Activated T-cell treated with anti-CD3 and anti-CD28 coated beads, Interleukin-2, amount 50 U/mL, for 72 hours (primary cell): ENCODE measurements at regions not wholly inside any gene's neighbourhood (a gene's known extent, or its start where the extent isn't known, plus 50 kb on each side); places are given as distances from the start of the nearest gene placed in this dataset.
"Not testable (repeated sequence)": the region's sequence is repeated elsewhere in the genome, so short reads cannot be mapped to it uniquely, and the experiment has no call there.

Source experiments
- ATAC-seq, 2 donors: fragments of 150-1000 bp; cut with Tn5 transposase; replicated peaks in 1 of 2; 2 replicates each; pipeline ENCODE4 v1.10.0; 2021; ENCODE audit warnings: moderate library complexity in 2 of 2, mild to moderate bottlenecking in 1 of 2
- DNase-seq, 2 donors: peaks; one replicate each; pipeline ENCODE4 v3.0.0; 2021 to 2022; ENCODE audit warnings: mixed read lengths in 1 of 2
- H3K27ac Mint-ChIP-seq: one replicate; pipeline ENCODE4 v1.8.0; 2022; ENCODE audit warnings: mild to moderate bottlenecking, moderate library complexity, mixed read lengths
- H3K27me3 Mint-ChIP-seq: one replicate; pipeline ENCODE4 v1.8.0; 2022; ENCODE audit warnings: low read depth, mixed read lengths
- H3K36me3 Mint-ChIP-seq, 2 donors: one replicate each; pipeline ENCODE4 v1.8.0; 2022; ENCODE audit warnings: mixed read lengths in 2 of 2, mild to moderate bottlenecking in 1 of 2; ENCODE audit not compliant: insufficient read depth in 2 of 2
- H3K4me1 Mint-ChIP-seq: one replicate; pipeline ENCODE4 v1.8.0; 2022; ENCODE audit warnings: low read depth, mixed read lengths
- H3K4me3 Mint-ChIP-seq, 2 donors: one replicate each; pipeline ENCODE4 v1.8.0; 2022; ENCODE audit warnings: mild to moderate bottlenecking in 2 of 2, mixed read lengths in 2 of 2, moderate library complexity in 2 of 2
- H3K9me3 Mint-ChIP-seq, 2 donors: one replicate each; pipeline ENCODE4 v1.8.0; 2022; ENCODE audit warnings: mixed read lengths in 2 of 2

DNA sequence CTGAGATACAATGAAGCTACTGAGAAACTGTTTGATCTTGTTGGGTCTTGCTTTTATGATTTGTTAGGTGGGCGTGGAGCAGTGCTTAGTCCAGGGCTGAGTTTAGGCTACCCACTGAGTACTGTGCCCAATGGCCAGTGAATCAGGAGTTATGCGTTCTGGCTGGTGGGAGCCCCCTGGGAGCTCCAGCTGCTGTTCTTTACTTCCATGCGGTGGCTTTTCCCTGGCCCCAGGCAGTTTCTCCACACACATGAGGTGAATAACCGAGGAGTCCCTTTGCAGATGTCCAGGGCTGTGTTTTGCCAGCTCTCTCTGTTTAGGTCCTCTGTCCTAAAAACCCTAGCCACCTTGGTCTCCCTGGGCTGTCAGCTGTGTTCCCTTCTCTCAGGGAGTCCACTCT is 106.5 kb downstream of the KLF13 start:
- no peak overlapping the region for H3K27ac Mint-ChIP-seq
- no peak for ATAC-seq
- H3K4me1 Mint-ChIP-seq = peaks cover 85% of the 10 kb centered on the region
- no peaks in the 10 kb centered on the region for H3K9me3 Mint-ChIP-seq
- no peaks in the 10 kb centered on the region for H3K27me3 Mint-ChIP-seq
- H3K4me3 Mint-ChIP-seq = no peak overlapping the region
- no peak for DNase-seq
- H3K36me3 Mint-ChIP-seq = peaks cover 0 to 1% of the 10 kb centered on the region in 2 donors

DNA sequence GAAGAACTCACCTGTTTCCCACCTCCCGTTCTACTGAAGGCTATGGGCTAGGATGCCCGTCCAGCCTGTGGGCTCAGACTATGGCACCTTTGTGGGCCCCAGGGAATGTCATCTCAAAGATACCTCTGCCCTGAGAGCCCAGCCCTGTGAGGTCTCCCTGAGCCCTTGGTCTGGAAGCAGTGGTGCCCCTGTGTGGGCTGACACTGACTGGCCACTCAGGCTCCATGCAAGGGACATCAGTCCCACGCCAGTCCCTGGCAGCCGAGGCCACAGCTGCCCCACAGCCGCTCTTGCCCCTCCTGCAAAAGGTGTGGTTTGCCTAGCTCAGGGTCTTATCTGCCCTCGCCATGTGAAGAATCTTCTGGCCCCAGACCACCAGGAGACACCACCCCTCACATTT is 106.9 kb downstream of the KLF13 start:
- Mint-ChIP-seq H3K36me3 (peaks cover 0 to 1% of the 10 kb centered on the region in 2 donors), H3K27ac (peak overlapping the region; percentile 96), H3K4me3 (peak overlapping the region; percentile 85 to 86), H3K4me1 (peaks cover 88% of the 10 kb centered on the region), H3K9me3 (no peaks in the 10 kb centered on the region), H3K27me3 (no peaks in the 10 kb centered on the region)
- DNase-seq = no peak
- no peak for ATAC-seq

DNA sequence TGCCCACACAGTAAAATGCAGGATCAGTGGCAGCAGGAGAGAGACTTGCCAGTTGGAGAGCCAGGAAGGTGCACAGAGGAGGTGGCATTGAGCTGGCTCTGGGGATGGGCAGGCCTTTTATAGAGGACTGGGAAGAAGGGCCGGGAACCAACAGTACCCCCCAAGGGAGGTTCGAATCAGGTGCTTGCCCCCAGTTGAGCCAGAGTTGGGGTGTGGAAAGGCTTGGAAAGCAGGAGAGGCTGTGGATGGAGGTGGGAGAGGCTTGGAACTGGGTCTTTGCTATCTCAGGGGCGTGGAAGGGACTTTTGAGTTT is 107.6 kb downstream of the KLF13 start:
- no peak for ATAC-seq
- DNase-seq = no peak
- H3K36me3 Mint-ChIP-seq = peaks cover 0 to 1% of the 10 kb centered on the region in 2 donors
- peaks cover 90% of the 10 kb centered on the region for H3K4me1 Mint-ChIP-seq
- H3K27ac Mint-ChIP-seq = peak overlapping the region; percentile 96
- H3K9me3 Mint-ChIP-seq = no peaks in the 10 kb centered on the region
- peak overlapping the region; percentile 85 to 86 for H3K4me3 Mint-ChIP-seq
- H3K27me3 Mint-ChIP-seq = no peaks in the 10 kb centered on the region

DNA sequence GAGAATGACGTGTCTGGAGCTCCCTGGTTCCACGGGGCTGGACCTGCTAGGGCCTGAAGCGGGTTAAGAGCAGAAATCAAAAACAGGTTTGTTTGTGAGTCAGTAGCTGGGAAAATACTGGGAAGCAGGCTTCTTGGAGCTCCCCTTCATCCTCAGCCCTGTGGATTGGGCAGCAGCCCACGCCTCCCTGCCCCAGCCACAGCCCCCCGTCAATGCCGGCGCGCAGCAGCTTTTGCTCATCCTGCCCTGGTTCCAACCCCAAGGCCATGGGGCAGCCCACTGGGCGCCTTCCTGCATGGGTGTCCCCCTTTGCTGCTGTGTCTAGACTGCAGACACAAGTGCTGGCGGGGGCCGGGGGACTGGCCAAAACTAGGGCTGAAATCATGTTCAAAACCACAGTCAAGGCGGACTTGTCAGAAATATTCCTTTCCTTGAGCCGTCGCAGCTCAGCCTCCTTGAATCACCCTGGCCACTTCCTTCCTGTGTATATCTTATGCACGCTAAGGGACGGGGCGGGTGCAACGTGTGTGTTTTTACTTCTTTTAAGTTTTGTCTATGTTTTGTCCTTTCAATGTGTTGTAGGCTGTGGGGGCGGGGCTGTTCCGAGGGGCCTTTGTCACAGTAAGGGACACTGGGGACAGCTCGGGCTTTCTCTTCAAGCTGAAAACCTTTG is 108.1 kb downstream of the KLF13 start:
- DNase-seq (peak; percentile 90 to 93), ATAC-seq (peak; percentile 68 to 72)
- Mint-ChIP-seq H3K4me3 (peak overlapping the region; percentile 85 to 86), H3K27me3 (no peaks in the 10 kb centered on the region), H3K9me3 (no peaks in the 10 kb centered on the region), H3K27ac (peak overlapping the region; percentile 96), H3K36me3 (peaks cover 0 to 1% of the 10 kb centered on the region in 2 donors), H3K4me1 (peaks cover 93% of the 10 kb centered on the region)

DNA sequence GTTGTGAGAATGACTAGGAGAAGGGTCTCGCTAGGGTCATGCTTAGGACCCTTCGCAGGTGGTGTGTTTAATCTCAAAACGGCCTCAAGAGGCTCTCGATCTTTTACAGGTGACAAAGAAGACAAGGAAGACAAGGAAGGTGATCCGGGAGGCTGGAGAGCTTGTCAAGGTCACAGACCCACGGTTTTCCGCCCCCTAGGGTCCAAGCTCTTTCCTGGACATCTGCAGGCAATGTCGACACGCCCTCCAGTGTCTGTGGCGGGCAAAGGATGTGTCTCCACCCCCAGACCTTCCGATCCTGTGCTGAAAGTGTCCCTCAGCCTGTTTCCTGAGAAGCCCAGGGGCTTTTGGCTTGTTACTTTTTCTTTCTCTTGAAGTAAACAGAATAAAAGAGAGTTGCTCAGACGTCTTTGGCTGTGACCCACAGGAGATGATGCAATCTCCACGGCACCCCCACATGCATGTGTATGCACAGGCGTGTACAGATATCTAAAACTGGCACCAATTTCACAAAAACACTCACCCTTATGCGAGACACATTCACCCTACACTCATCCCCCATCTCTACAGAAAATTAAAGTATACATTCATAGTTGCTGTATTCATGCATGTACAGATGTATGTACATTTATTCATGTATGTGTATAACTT is 108.8 kb downstream of the KLF13 start:
- Mint-ChIP-seq H3K27me3 (no peaks in the 10 kb centered on the region), H3K9me3 (no peaks in the 10 kb centered on the region), H3K4me3 (peak overlapping the region; percentile 85 to 86), H3K36me3 (peaks cover 0 to 1% of the 10 kb centered on the region in 2 donors), H3K4me1 (peaks cover 93% of the 10 kb centered on the region), H3K27ac (peak overlapping the region; percentile 96)
- DNase-seq (peak; percentile 90 to 93), ATAC-seq (peak; percentile 68 to 70)

DNA sequence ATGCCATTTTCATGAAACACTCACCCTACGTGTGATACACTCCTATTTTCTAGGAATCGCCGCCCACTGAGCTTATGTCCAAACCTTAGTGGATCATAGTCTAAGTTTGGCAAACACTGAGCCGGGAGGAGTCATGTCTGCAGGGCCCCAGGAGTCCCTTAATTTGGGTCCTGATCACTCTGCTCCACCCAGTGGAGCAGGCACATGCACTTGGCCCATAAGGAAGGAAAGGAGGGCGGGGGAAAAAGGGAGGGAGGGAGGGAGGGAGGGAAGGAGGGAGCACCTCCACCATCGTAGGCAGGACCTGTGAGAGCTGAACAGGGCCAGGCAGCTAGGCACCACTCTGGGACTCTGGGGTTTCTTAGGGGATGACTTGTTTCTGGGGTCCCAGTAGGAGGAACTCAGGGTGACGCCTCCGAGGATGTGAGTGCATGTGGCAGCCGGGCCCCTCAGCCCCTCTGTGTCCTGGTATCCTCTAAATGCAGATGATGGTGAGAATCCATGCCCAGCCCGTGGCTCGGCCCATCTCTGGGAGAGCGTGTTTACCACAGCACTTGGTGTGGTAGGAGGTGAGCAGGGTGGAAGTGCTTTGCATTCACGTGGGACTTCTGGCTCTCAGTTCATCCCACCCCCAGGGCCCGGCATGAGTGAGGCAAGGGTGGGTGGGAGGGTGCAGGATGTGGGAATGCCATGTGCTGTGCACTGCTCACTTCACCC is 109.4 kb downstream of the KLF13 start:
- peak; percentile 59 to 66 for DNase-seq
- no peaks in the 10 kb centered on the region for H3K27me3 Mint-ChIP-seq
- H3K4me1 Mint-ChIP-seq = peaks cover 90% of the 10 kb centered on the region
- H3K4me3 Mint-ChIP-seq = peak overlapping the region; percentile 85 to 86
- H3K36me3 Mint-ChIP-seq = no peaks in the 10 kb centered on the region
- no peaks in the 10 kb centered on the region for H3K9me3 Mint-ChIP-seq
- peak overlapping the region; percentile 96 for H3K27ac Mint-ChIP-seq
- peak; percentile 0 to 1 for ATAC-seq

DNA sequence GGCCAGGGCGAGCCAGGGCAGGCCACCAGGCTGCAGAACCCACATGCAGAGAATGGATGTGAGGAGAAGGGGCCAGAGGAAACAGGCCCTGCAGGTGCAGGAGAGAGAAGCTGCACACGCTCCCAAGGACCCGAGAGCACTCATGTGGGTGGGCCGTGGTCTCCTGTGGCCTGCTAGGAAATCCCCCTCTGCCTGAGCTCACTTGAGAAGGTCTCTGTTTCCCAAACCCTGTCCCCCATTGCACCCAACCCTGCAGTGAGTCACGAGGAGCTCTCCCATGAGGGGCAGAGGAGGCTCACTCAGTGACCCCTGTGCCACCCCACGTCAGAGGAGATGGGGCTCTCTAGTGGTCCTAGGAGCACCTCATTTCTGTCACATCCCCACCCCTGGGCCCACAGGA is 111.1 kb downstream of the KLF13 start:
- no peaks in the 10 kb centered on the region for H3K36me3 Mint-ChIP-seq
- peaks cover 93% of the 10 kb centered on the region for H3K4me1 Mint-ChIP-seq
- peak overlapping the region; percentile 83 for H3K27ac Mint-ChIP-seq
- DNase-seq (peak; percentile 75 to 77), ATAC-seq (peak; percentile 3 to 10)
- H3K27me3 Mint-ChIP-seq = no peaks in the 10 kb centered on the region
- H3K4me3 Mint-ChIP-seq = peak overlapping the region; percentile 85 to 86
- no peaks in the 10 kb centered on the region for H3K9me3 Mint-ChIP-seq

DNA sequence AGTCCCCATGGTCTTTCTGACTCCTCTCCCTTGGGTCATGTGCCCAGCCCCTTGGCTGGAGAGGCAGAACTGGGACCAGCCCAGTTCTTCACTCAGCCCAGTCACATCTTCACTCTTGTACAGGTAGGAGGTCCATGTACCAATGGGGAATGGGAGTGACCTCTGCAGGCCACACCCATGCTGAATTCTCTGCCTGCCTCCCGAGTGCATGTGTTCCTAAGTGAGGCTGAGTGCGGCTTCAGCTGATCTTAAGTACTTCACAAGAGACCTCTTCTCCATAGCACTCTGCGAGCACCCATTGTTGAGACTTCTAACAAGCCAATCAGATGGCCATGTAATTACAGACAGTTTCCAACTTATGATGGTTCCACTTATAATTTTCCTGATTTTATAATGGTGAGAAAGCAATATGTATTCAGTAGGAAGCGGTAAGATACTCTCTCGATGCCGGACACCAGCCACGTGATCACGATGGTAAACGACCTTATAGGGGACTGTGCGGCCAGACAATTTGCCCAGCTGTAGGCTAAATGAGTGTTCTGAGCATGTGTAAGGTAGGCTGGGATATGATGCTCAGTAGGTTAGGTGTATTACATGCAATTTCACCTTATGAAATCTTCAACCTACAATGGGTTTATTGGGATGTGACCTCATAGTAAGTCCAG is 112.1 kb downstream of the KLF13 start:
- Mint-ChIP-seq H3K4me1 (peaks cover 93% of the 10 kb centered on the region), H3K27ac (peak overlapping the region; percentile 83), H3K9me3 (no peaks in the 10 kb centered on the region), H3K27me3 (no peaks in the 10 kb centered on the region), H3K36me3 (no peaks in the 10 kb centered on the region), H3K4me3 (peak overlapping the region; percentile 55 to 85)
- ATAC-seq = no peak
- DNase-seq = no peak

DNA sequence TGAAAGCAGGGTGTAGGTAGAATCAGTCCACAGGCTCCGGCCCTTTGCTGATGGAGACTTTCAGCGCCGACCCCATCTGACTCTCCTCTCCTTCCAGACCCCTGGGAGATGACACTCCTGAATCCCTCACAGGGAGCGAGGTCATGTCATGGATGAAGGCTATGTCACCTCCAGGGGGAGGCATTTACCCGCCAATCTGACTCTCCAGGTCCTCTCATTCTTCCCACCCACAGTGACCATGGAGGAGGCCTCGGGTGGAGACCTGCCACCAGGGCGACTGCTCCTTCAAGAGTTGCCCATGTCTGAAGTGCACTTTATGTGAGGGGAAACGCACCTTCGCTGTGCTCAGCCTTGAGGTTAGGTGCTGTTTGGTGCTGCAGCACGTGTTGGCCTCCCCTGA is 112.7 kb downstream of the KLF13 start:
- H3K27me3 Mint-ChIP-seq = no peaks in the 10 kb centered on the region
- H3K4me3 Mint-ChIP-seq = peak overlapping the region; percentile 42 to 85
- peak; percentile 48 to 58 for DNase-seq
- no peak for ATAC-seq
- no peaks in the 10 kb centered on the region for H3K36me3 Mint-ChIP-seq
- peak overlapping the region; percentile 83 for H3K27ac Mint-ChIP-seq
- H3K9me3 Mint-ChIP-seq = no peaks in the 10 kb centered on the region
- peaks cover 93% of the 10 kb centered on the region for H3K4me1 Mint-ChIP-seq

DNA sequence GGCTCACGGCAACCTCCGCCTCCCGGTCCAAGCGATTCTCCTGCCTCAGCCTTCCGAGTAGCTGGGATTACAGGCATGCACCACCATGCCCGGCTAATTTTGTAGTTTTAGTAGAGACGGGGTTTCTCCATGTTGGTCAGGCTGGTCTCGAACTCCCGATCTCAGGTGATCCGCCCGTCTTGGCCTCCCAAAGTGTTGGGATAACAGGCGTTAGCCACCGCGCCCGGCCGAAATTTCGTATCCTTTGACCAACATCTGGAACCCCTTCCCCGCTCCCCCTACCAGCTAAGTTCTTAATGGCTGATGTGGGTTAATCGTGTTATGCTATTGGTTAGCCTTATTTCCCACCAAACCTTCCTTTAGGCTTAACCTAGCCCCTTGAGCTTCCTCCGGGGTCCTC is 113.6 kb downstream of the KLF13 start:
- H3K27me3 Mint-ChIP-seq, DNase-seq, H3K36me3 Mint-ChIP-seq, H3K27ac Mint-ChIP-seq, ATAC-seq, H3K9me3 Mint-ChIP-seq: not testable (repeated sequence)
- peaks cover 91% of the 10 kb centered on the region for H3K4me1 Mint-ChIP-seq
- peak overlapping the region; percentile 84 to 85 for H3K4me3 Mint-ChIP-seq

DNA sequence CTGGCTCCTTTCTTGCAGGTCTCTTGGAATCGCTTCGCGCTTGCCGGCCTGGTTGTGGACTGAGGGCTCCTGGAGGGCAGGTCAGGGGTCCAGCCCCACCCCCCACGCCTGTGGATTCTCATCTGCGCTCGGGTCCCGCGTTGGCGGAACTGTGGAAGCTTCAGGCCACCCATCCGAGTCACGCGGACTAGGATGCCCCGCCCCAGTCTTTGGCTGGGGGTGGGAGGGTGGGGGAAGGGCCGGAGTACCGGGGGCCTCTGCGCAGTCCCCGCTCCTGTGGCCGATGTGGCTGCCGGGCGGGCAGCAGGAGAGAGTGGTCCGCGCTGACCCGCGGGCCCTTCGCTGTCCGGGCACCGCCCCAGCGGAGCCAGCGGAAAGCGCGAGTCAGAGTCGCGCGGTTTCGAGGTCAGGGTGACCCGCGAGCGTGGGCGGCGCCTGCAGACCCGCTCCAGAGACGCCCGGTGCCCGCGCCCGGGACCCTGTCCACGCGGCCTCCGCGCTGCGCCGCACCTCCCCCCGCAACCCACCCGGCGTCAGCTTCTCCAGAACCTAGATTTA is 114.2 kb downstream of the KLF13 start:
- Mint-ChIP-seq H3K27ac (no peak overlapping the region), H3K4me3 (peak overlapping the region; percentile 84 to 85), H3K36me3 (no peaks in the 10 kb centered on the region), H3K4me1 (peaks cover 85% of the 10 kb centered on the region), H3K27me3 (no peaks in the 10 kb centered on the region), H3K9me3 (no peaks in the 10 kb centered on the region)
- ATAC-seq (peak; percentile 36 to 54), DNase-seq (peak; percentile 70 to 80)

DNA sequence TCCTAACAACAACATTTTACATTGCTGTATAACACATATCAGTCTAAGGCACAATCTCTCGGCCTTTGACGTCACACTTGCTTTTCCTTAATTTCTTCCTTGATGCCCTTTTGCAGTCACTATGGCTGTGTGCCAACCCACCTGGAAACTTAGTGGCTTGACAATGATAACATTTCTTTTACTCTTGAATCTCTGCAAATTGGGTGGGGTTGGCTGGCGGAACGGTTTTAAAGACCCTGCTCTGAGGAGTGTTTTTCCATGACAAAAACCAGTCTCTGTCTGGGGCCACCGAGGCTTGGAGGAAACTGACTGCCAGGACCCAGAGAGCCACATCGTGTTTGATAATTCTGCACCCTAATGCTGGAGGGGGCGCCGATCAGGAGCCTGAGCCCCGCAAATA is 115.6 kb downstream of the KLF13 start:
- Mint-ChIP-seq H3K4me3 (peak overlapping the region; percentile 31 to 69), H3K27ac (no peak overlapping the region), H3K27me3 (no peaks in the 10 kb centered on the region), H3K9me3 (no peaks in the 10 kb centered on the region), H3K4me1 (peaks cover 71% of the 10 kb centered on the region), H3K36me3 (no peaks in the 10 kb centered on the region)
- ATAC-seq = no peak
- DNase-seq = no peak

DNA sequence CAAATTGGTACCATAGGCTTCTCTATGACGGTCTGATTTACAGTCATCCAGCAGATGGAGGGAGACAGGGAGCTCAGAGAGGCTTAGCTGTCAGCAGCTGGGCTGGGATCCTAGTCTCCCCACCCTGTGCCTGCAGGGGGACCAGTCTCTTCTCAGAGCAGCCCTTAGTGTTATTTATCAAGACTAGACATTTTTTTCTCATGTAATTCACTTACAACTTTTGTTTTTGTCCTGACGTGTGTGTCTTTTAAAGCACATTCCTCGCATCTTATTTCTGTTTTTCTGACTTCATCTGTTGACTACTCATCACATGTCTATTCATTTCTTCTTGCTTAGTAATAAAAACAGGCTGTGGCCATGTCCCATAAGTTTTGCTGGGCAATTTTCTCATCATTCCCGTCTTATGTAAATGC is 116.1 kb downstream of the KLF13 start:
- peak in 1 of 2 donors; percentile 20 for ATAC-seq
- Mint-ChIP-seq H3K27me3 (no peaks in the 10 kb centered on the region), H3K4me3 (peak overlapping the region; percentile 31 to 69), H3K4me1 (peaks cover 66% of the 10 kb centered on the region), H3K27ac (peak overlapping the region; percentile 64), H3K9me3 (no peaks in the 10 kb centered on the region), H3K36me3 (no peaks in the 10 kb centered on the region)
- peak in 1 of 2 donors; percentile 16 for DNase-seq
